BJ (cell line): ENCODE measurements at regions not wholly inside any gene's neighbourhood (a gene's known extent, or its start where the extent isn't known, plus 50 kb on each side); places are given as distances from the start of the nearest gene placed in this dataset.

ENCODE experiments used
- CTCF ChIA-PET: fragments of 350-600 bp; formaldehyde crosslinking; extraction: SDS; loops from one replicate; lab custom pipeline; 2021; ENCODE audit warnings: antibody characterized with exemption, inconsistent platforms; lab: Yijun Ruan, JAX
- POLR2A ChIA-PET: fragments of 300-600 bp; sonication (Branson Sonifier 250); formaldehyde crosslinking; extraction: SDS; loops from one replicate; lab custom pipeline; 2021; ENCODE audit warnings: antibody characterized with exemption; lab: Charles Lee
- DNase-seq: peaks from one replicate; pipeline ENCODE4 v3.0.0-alpha.2; 2011; ENCODE audit warnings: low read depth
- H3K27me3 ChIP-seq: 2 replicates; pipeline ENCODE4 v1.6.0; 2011; ENCODE audit warnings: low read length; ENCODE audit not compliant: control insufficient read depth, insufficient read depth
- H3K36me3 ChIP-seq: 2 replicates; pipeline ENCODE4 v1.5.1; 2011; ENCODE audit warnings: low read length; ENCODE audit not compliant: control insufficient read depth, insufficient read depth
- H3K4me3 ChIP-seq: 2 replicates; pipeline ENCODE4 v1.5.1; 2011; ENCODE audit warnings: low read depth, mild to moderate bottlenecking, control low read depth, low read length
- TF ChIP-seq, protein P1 (sequence below): IDR thresholded peaks from 2 replicates; pipeline ENCODE4 v1.5.1; 2011; ENCODE audit warnings: low read depth, mild to moderate bottlenecking, control low read depth, inconsistent platforms, low read length, moderate library complexity; ENCODE audit not compliant: insufficient read depth

- Histone ChIP-seq H3K4me3 (no peak overlapping the region), H3K27me3 (no peaks in the 10 kb centered on the region), H3K36me3 (no peaks in the 10 kb centered on the region)
- DNase-seq, result no peak
- TF ChIP-seq, protein P1, sequence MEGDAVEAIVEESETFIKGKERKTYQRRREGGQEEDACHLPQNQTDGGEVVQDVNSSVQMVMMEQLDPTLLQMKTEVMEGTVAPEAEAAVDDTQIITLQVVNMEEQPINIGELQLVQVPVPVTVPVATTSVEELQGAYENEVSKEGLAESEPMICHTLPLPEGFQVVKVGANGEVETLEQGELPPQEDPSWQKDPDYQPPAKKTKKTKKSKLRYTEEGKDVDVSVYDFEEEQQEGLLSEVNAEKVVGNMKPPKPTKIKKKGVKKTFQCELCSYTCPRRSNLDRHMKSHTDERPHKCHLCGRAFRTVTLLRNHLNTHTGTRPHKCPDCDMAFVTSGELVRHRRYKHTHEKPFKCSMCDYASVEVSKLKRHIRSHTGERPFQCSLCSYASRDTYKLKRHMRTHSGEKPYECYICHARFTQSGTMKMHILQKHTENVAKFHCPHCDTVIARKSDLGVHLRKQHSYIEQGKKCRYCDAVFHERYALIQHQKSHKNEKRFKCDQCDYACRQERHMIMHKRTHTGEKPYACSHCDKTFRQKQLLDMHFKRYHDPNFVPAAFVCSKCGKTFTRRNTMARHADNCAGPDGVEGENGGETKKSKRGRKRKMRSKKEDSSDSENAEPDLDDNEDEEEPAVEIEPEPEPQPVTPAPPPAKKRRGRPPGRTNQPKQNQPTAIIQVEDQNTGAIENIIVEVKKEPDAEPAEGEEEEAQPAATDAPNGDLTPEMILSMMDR, result no peak
- ChIA-PET CTCF (no interaction called here), POLR2A (no interaction called here)
Measured at GRCh38 chr6:15096894-15097837, 148.7 kb upstream of the JARID2 start.

- no peaks in the 10 kb centered on the region for H3K36me3 ChIP-seq
- CTCF ChIA-PET, result no interaction called here
- TF ChIP-seq, protein P1, result no peak
- H3K27me3 ChIP-seq, result no peaks in the 10 kb centered on the region
- no peak for DNase-seq
- POLR2A ChIA-PET, result no interaction called here
- no peak overlapping the region for H3K4me3 ChIP-seq
Measured at GRCh38 chr6:15101130-15101529, 144.7 kb upstream of the JARID2 start.

DNA sequence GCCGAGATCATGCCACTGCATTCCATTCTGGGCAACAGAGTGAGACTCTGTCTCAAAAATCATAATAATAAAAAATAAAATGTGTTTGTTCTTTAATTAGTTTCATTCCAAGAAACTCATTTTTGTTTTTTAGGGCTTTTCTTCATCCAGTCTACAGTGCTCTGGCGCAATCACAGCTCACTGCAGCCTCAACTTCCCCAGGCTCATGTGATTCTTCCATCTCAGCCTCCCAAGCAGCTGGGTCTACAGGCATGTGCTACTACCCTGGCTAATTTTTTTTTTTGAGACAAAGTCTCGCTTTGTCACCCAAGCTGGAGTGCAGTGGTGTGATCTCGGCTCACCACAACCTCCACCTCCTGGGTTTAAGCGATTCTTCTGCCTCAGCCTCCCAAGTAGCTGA lies 143.6 kb upstream of the JARID2 start:
- H3K36me3 ChIP-seq, result no peaks in the 10 kb centered on the region
- ChIA-PET POLR2A (interaction anchor here (0.6 kb wide), 1 partner anchor 1238 kb away, joined by 7 read pairs; no protein-coding TSS in a partner anchor), CTCF (interaction anchor here (1.6 kb wide), 1 partner anchor 9 kb away, joined by 5 read pairs; no protein-coding TSS in a partner anchor)
- DNase-seq, result no peak
- TF ChIP-seq, protein P1, result no peak
- no peak overlapping the region for H3K4me3 ChIP-seq
- H3K27me3 ChIP-seq, result no peaks in the 10 kb centered on the region; the same call in 1 of the 2 replicates

- Histone ChIP-seq H3K4me3 (no peak overlapping the region), H3K36me3 (no peaks in the 10 kb centered on the region), H3K27me3 (no peaks in the 10 kb centered on the region; the same call in 1 of the 2 replicates)
- TF ChIP-seq, protein P1, result no peak
- DNase-seq, result no peak
- POLR2A ChIA-PET, result interaction anchor here (0.6 kb wide), 1 partner anchor 9 kb away, joined by 5 read pairs; no protein-coding TSS in a partner anchor
- CTCF ChIA-PET, result interaction anchor here (0.9 to 1.2 kb wide), 3 partner anchors 13 to 40 kb away, joined by 3 to 4 read pairs (median 3); no protein-coding TSS in a partner anchor
Measured at GRCh38 chr6:15106958-15107643, 138.8 kb upstream of the JARID2 start.
